HL-60 (cell line): ENCODE measurements at regions not wholly inside any gene's neighbourhood (a gene's known extent, or its start where the extent isn't known, plus 50 kb on each side); places are given as distances from the start of the nearest gene placed in this dataset.
"Not testable (repeated sequence)": the region's sequence is repeated elsewhere in the genome, so short reads cannot be mapped to it uniquely, and the experiment has no call there.

ENCODE experiments used
- DNase-seq, 2 experiments: peaks; one replicate each; pipeline ENCODE4 v3.0.0-alpha.2; 2010 to 2020; ENCODE audit warnings: low read depth in 1 of 2, low spot score in 1 of 2
- H3K27ac ChIP-seq: fragments of 250-450 bp; sonication (Bioruptor Pico); replicated peaks from 2 replicates; pipeline ENCODE4 v1.5.1; 2020; ENCODE audit warnings: mild to moderate bottlenecking, moderate library complexity
- H3K27me3 ChIP-seq: fragments of 250-450 bp; sonication (Bioruptor Pico); 2 replicates; pipeline ENCODE4 v1.5.1; 2021; ENCODE audit warnings: mild to moderate bottlenecking, moderate library complexity; ENCODE audit not compliant: insufficient read depth, poor library complexity, severe bottlenecking
- H3K4me3 ChIP-seq: replicated peaks from 2 replicates; pipeline ENCODE4 v1.5.1; 2011; ENCODE audit warnings: mild to moderate bottlenecking, control low read depth, low read length; ENCODE audit not compliant: insufficient read depth
- CTCF ChIP-seq: IDR thresholded peaks from one replicate; pipeline ENCODE4 v1.5.1; 2011; ENCODE audit warnings: low read length, control low read depth, inconsistent platforms; ENCODE audit not compliant: insufficient read depth
- GABPA ChIP-seq: IDR thresholded peaks from 2 replicates; pipeline ENCODE4 v1.6.1; 2012; ENCODE audit warnings: low read depth
- POLR2AphosphoS5 ChIP-seq: IDR thresholded peaks from 2 replicates; pipeline ENCODE4 v1.6.1; 2012; ENCODE audit warnings: low read depth
- REST ChIP-seq: IDR thresholded peaks from 2 replicates; pipeline ENCODE4 v1.6.1; 2012; ENCODE audit warnings: low read depth; ENCODE audit not compliant: insufficient replicate concordance
- SPI1 ChIP-seq: IDR thresholded peaks from 2 replicates; pipeline ENCODE4 v1.6.1; 2012; ENCODE audit warnings: low read depth, mild to moderate bottlenecking, borderline replicate concordance

GRCh38 chr9:110131499-110131898, 76.5 kb downstream of the C9orf152 start:
- Histone ChIP-seq H3K27ac (no peak overlapping the region), H3K4me3 (no peak overlapping the region), H3K27me3 (no peaks in the 10 kb centered on the region)
- TF ChIP-seq SPI1 (no peak), CTCF (no peak)
- DNase-seq, result no peak

- H3K27ac ChIP-seq, DNase-seq, H3K4me3 ChIP-seq, H3K27me3 ChIP-seq: not testable (repeated sequence)
Observed at GRCh38 chr9:110132531-110132930, 75.4 kb downstream of the C9orf152 start.

GRCh38 chr9:110133059-110133458, 74.9 kb downstream of the C9orf152 start:
- no peak for TF ChIP-seq SPI1
- TF ChIP-seq REST, result no peak
- TF ChIP-seq GABPA, result no peak
- no peak for TF ChIP-seq POLR2AphosphoS5
- TF ChIP-seq CTCF, result no peak
- DNase-seq, result no peak

GRCh38 chr9:110133608-110134210, 74.2 kb downstream of the C9orf152 start:
- DNase-seq, result no peak
- Histone ChIP-seq H3K27ac (no peak overlapping the region), H3K4me3 (no peak overlapping the region), H3K27me3 (no peaks in the 10 kb centered on the region)
- no peak for TF ChIP-seq POLR2AphosphoS5
- no peak for TF ChIP-seq GABPA
- no peak for TF ChIP-seq CTCF
- no peak for TF ChIP-seq REST
- TF ChIP-seq SPI1, result no peak

More at GRCh38 chr9:110133059-110133458, 74.9 kb downstream of the C9orf152 start:
- no peaks in the 10 kb centered on the region for H3K27me3 ChIP-seq
- no peak overlapping the region for H3K4me3 ChIP-seq
- H3K27ac ChIP-seq, result no peak overlapping the region
